ENCODE measurements at regions not wholly inside any gene's neighbourhood (a gene's known extent, or its start where the extent isn't known, plus 50 kb on each side); places are given as distances from the start of the nearest gene placed in this dataset.
"Not testable (repeated sequence)": the region's sequence is repeated elsewhere in the genome, so short reads cannot be mapped to it uniquely, and the experiment has no call there.

DNA sequence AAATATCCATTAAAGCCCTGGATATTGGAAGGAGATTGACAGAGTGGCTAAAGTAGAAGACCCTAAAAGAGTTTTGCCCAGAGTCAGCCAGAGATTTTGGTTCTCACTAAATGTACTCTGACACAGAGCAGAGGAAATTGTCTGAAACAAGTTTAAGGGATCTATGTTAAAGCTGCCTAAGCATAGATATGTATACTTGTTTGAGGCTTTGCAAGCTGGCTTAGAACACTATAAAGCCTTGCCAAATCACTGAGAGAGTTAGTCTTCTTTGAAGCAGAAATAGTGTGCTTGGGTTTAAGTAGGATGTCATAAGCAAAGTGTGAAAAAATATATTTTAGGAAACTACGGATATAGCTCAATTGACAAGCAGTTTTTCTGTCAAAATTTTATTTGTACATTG lies 653.5 kb downstream of the FSCB start:
- Mint-ChIP-seq H3K4me1 (ENCODE audit: low read depth in 2 of 2) (no peaks in the 10 kb centered on the region), H3K27ac (no peak overlapping the region), H3K36me3 (no peaks in the 10 kb centered on the region), H3K4me3 (no peak overlapping the region), H3K9me3 (peaks cover 17% of the 10 kb centered on the region), H3K27me3 (no peaks in the 10 kb centered on the region)
- no peak for DNase-seq (ENCODE audit: low spot score)
- no peak for ATAC-seq

DNA sequence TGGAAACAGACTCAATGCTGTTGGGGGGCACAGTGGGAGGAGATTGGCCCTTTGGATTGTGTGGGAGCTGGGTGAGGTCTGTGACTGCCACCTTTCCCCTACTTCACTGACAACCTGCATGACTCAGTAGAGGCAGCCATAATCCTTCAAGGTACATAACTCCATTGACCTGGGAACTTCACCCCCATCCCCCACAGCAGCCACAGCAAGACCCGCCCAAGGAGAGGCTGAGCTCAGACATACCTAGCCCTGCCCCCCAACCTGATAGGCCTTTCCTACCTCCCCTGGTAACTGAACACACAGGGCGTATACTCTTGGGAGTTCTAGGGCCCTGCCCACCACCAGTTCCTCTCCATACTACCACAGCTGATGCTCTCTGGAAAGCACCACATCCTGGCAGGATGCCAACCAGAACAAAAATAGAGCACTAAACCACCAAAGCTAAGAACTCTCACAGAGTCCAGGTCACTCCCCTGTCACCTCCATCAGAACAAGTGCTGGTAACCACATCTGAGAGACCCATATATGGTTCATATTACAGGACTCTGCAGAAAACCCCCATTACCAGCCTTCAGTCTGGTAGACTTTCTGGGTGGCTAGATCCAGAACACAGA lies 703.9 kb downstream of the FSCB start:
- peaks cover 26% of the 10 kb centered on the region for H3K36me3 Mint-ChIP-seq
- H3K4me3 Mint-ChIP-seq = no peak overlapping the region
- H3K27me3 Mint-ChIP-seq = no peaks in the 10 kb centered on the region
- no peak for DNase-seq (ENCODE audit: low spot score)
- H3K4me1 Mint-ChIP-seq (ENCODE audit: low read depth in 2 of 2) = peaks cover 0 to 9% of the 10 kb centered on the region in 2 donors
- H3K27ac Mint-ChIP-seq = no peak overlapping the region
- ATAC-seq = no peak
- H3K9me3 Mint-ChIP-seq = peaks cover 23% of the 10 kb centered on the region

DNA sequence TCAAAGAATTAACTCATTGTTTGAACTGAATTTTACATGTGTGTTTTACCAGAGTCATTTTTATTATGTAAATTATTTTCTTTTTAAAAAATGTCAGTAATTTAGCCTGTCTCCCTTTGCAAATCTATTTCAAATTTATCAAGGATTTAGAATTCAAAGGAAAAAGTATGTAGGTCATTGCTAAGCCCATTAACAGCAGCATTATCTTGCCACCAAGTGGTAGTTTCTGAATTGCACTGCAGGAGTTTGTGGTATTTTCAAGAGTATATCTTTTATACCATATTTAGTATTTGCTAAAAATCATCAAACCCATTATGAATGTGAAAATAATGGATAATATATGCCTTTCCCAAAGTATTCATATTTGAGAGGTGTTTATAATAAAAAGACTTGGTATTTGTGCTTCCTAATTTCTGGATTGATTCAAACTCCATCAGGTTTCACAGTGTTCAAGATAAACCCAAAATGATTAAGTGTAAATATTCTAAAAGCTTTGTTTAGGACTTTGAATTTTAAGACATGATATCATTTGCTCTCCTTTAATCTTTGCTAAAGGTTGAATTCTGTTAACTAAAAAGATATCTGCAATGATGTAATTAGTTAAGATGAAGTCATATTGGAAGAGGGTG lies 711.4 kb downstream of the FSCB start:
- Mint-ChIP-seq H3K27ac (no peak overlapping the region), H3K27me3 (no peaks in the 10 kb centered on the region), H3K9me3 (peaks cover 1% of the 10 kb centered on the region), H3K4me1 (ENCODE audit: low read depth in 2 of 2) (no peaks in the 10 kb centered on the region), H3K4me3 (no peak overlapping the region), H3K36me3 (no peaks in the 10 kb centered on the region)
- no peak for ATAC-seq
- no peak for DNase-seq (ENCODE audit: low spot score)

DNA sequence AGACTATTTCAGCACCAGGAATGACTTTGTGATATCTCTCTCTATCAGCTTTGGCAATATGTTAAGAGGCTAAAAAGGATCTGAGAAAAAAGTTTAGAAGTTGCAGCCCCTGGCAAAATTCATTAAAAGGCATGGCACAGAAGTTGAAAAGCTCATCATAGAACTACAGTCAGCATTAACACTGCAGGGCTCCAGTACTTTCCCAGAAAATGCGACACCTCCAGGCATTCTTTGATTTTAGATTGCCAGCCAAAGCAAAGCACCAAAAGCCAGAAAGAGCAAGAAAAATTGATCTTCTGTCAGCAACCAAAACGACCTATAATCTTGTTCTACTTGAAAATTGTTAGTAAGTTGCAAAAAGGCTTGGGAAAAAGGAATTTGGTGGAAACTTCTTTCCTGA lies 713.5 kb downstream of the FSCB start:
- no peak for DNase-seq (ENCODE audit: low spot score)
- no peaks in the 10 kb centered on the region for H3K36me3 Mint-ChIP-seq
- H3K9me3 Mint-ChIP-seq = no peaks in the 10 kb centered on the region
- no peak overlapping the region for H3K4me3 Mint-ChIP-seq
- no peaks in the 10 kb centered on the region for H3K27me3 Mint-ChIP-seq
- H3K27ac Mint-ChIP-seq = no peak overlapping the region
- no peak for ATAC-seq
- no peaks in the 10 kb centered on the region for H3K4me1 Mint-ChIP-seq (ENCODE audit: low read depth in 2 of 2)

DNA sequence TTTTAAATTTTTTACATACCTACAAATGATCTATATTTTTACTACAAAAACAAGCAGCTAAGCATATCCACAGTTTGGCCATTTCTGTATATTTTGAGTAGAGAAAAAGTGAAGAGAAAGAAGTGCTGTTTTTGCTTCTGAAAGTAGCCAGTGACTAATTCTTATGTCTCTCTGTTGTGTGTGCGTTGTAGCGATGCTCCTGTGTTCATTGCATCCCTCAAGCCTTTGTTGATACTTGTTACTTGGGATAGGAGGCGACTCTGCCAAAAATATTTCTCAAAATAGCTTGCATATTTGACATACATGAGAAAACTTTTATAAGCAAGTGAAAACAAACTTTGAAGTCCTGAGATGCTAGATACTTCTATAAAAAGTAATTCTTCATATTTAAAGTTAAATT lies 714.1 kb downstream of the FSCB start:
- Mint-ChIP-seq H3K27me3 (no peaks in the 10 kb centered on the region), H3K4me1 (ENCODE audit: low read depth in 2 of 2) (no peaks in the 10 kb centered on the region), H3K36me3 (no peaks in the 10 kb centered on the region), H3K27ac (no peak overlapping the region), H3K4me3 (no peak overlapping the region), H3K9me3 (no peaks in the 10 kb centered on the region)
- ATAC-seq = no peak
- DNase-seq (ENCODE audit: low spot score) = no peak

DNA sequence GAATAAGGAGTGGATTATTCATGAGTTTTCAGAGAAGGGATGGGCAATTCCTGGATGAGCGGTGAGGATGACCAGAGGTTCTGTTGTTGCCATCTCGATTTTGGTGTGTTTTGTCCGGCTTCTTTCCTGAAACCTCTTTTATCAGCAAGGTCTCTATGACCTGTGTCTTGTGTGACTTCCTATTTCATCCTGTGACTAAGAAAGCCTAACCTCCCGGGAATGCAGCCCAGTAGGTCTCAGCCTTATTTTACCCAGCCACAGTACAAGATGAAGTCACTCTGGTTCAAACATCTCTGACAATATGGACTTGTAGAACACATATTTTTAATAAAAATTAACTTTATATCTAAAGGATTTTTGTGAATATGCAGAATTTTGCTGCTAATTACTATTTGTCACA lies 716.4 kb downstream of the FSCB start:
- no peaks in the 10 kb centered on the region for H3K4me1 Mint-ChIP-seq (ENCODE audit: low read depth in 2 of 2)
- DNase-seq (ENCODE audit: low spot score) (no peak), ATAC-seq (no peak)
- no peak overlapping the region for H3K4me3 Mint-ChIP-seq
- no peaks in the 10 kb centered on the region for H3K27me3 Mint-ChIP-seq
- no peaks in the 10 kb centered on the region for H3K36me3 Mint-ChIP-seq
- no peak overlapping the region for H3K27ac Mint-ChIP-seq
- H3K9me3 Mint-ChIP-seq = no peaks in the 10 kb centered on the region

DNA sequence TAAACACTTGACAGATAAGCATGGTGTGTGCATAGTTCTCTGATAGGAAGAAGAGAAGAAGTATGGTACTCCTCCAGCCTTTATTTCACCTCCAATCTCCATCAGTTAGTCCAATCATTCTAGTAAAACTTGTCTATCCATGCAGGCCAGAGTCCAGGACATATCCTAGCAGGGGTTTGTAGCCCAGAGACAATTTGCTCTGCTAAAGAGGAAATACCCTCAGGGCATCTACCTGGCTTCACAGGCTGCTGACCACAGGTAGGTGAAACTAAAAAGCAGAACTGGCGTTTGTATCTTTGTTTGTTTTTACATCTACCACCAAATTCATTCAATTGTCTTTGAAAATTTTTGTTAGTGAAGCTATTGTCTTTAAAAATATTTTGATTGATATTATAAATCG lies 717.6 kb downstream of the FSCB start:
- no peaks in the 10 kb centered on the region for H3K9me3 Mint-ChIP-seq
- DNase-seq (ENCODE audit: low spot score) (no peak), ATAC-seq (no peak)
- no peaks in the 10 kb centered on the region for H3K4me1 Mint-ChIP-seq (ENCODE audit: low read depth in 2 of 2)
- H3K27ac Mint-ChIP-seq = no peak overlapping the region
- H3K27me3 Mint-ChIP-seq = no peaks in the 10 kb centered on the region
- no peaks in the 10 kb centered on the region for H3K36me3 Mint-ChIP-seq
- H3K4me3 Mint-ChIP-seq = no peak overlapping the region

DNA sequence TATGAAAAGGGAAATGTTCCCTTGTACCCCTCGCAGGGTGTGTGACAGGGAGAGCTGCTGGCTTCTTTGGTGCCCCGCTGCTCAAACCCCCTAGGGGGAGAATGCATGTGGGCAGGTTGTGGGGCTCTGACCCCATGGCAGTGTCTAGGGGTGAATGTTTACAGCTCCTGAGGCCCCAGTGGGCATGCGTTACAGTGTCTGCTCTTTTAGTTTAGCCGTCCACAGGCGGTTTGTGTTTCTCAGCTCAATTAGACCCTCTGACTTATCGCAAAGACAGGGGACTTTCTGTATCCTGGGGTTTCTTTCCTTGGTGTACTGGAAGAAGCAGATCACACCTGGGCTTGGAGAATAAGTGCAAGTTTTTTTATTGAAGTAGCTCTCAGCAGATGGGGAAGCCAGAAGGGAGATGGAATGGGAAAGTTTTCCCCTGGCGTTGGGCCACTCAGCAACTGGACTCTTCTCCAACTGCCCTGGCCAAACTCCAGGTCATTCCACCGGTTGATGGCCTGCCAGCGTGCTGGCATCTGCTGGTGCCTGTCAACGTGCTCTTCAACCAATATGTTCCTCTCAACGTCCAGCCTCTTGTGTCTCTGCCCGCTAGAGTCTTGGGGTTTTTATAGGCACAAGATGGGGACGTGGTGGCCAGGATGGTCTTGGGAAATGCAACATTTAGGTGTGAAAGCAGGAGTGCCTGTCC lies 720.9 kb downstream of the FSCB start:
- Mint-ChIP-seq H3K27ac (no peak overlapping the region), H3K36me3 (no peaks in the 10 kb centered on the region), H3K9me3 (peaks cover 3% of the 10 kb centered on the region), H3K4me3 (no peak overlapping the region), H3K4me1 (ENCODE audit: low read depth in 2 of 2) (no peaks in the 10 kb centered on the region), H3K27me3 (no peaks in the 10 kb centered on the region)
- no peak for DNase-seq (ENCODE audit: low spot score)
- ATAC-seq = no peak

DNA sequence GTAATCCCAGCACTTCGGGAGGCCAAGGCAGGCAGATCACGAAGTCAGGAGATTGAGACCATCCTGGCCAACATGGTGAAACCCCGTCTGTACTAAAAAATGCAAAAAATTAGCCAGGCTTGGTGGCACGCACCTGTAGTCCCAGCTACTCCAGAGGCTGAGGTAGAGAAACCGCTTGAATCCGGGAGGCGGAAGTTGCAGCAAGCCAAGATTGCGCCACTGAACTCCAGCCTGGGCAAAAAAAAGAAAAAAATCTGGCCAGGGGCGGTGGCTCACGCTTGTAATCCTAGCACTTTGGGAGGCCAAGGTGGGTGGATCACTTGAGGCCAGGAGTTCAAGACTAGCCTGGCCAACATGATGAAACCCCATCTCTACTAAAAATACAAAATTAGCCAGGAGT lies 722.7 kb downstream of the FSCB start:
- DNase-seq (ENCODE audit: low spot score); H3K36me3 Mint-ChIP-seq; H3K4me3 Mint-ChIP-seq; H3K4me1 Mint-ChIP-seq (ENCODE audit: low read depth in 2 of 2); H3K27ac Mint-ChIP-seq; ATAC-seq; H3K27me3 Mint-ChIP-seq: not testable (repeated sequence)
- H3K9me3 Mint-ChIP-seq = peaks cover 13% of the 10 kb centered on the region

DNA sequence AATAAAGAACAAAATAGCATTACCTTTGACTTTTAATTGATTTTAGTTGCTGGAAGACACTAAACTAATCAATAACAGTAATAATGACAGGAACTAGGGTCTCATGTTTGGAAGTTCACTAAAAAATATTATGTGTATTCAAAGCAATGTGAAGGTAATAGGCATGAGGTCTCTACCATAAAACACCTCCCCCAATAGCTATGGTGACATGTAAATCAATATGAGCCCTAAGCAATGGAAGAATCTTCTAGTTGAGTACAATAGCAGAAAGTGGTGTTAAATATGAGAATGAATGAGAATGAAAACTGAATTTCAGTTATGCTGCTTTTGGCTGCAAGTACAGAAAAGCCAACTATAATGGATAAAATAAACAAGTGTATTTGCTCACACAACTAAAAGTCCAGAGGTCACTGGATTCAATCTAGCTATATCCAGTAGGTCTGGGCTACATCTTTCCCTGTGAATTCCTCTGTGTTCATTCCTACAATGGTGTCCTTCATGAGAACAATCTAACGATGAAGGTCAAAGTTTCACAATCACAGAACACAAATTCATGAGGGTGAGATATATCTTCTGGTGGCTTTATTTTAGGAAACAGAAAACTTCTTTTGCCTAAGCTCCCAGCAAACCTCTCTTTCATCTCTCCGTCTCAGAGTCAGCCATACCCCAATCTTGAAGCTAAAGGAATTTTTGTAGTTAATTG lies 728.0 kb downstream of the FSCB start:
- Mint-ChIP-seq H3K9me3 (peaks cover 40% of the 10 kb centered on the region), H3K36me3 (peaks cover 14% of the 10 kb centered on the region), H3K4me3 (no peak overlapping the region), H3K4me1 (ENCODE audit: low read depth in 2 of 2) (no peaks in the 10 kb centered on the region), H3K27me3 (no peaks in the 10 kb centered on the region), H3K27ac (no peak overlapping the region)
- no peak for ATAC-seq
- DNase-seq (ENCODE audit: low spot score) = no peak

DNA sequence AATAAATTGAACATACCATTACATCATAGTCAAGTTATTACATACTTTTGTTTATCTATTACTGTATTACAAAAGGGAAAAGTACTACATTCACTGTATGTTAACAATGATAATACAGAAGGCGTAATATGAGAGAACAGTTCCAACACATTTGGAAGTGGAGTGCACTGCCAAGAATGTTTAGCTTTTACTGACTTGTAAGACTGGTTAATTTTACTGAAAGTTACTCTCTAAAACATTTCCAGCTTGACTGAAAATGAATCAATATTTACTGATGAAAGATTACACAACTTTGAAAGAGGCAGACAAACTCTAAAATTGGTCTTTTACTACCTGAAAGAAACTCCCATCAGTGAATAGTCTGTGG lies 728.5 kb downstream of the FSCB start:
- peaks cover 14% of the 10 kb centered on the region for H3K36me3 Mint-ChIP-seq
- no peaks in the 10 kb centered on the region for H3K27me3 Mint-ChIP-seq
- H3K4me1 Mint-ChIP-seq (ENCODE audit: low read depth in 2 of 2) = no peaks in the 10 kb centered on the region
- no peak for DNase-seq (ENCODE audit: low spot score)
- H3K9me3 Mint-ChIP-seq = peaks cover 40% of the 10 kb centered on the region
- no peak overlapping the region for H3K27ac Mint-ChIP-seq
- ATAC-seq = no peak
- H3K4me3 Mint-ChIP-seq = no peak overlapping the region

DNA sequence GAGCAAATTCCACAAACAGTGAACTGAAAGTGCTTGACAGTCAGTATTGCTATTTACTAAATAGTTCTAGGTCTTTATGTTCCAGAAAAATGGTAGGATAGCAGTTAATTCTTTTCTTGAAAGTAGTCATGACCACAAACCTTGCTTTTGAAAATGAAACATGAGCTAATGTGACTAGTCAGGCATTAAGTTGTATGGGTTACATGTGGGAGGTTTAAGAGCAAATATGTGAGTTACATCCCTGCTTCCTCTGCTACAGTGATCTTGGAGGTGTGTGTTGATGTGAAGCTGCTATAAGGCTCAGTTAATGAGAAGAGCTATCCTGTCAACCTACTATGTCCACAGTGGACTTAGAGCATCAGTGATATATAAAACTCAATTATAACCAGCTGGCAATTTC lies 741.6 kb downstream of the FSCB start:
- no peak overlapping the region for H3K4me3 Mint-ChIP-seq
- H3K36me3 Mint-ChIP-seq = no peaks in the 10 kb centered on the region
- H3K9me3 Mint-ChIP-seq = no peaks in the 10 kb centered on the region
- H3K27ac Mint-ChIP-seq = no peak overlapping the region
- ATAC-seq (no peak), DNase-seq (ENCODE audit: low spot score) (no peak)
- no peaks in the 10 kb centered on the region for H3K4me1 Mint-ChIP-seq (ENCODE audit: low read depth in 2 of 2)
- no peaks in the 10 kb centered on the region for H3K27me3 Mint-ChIP-seq

DNA sequence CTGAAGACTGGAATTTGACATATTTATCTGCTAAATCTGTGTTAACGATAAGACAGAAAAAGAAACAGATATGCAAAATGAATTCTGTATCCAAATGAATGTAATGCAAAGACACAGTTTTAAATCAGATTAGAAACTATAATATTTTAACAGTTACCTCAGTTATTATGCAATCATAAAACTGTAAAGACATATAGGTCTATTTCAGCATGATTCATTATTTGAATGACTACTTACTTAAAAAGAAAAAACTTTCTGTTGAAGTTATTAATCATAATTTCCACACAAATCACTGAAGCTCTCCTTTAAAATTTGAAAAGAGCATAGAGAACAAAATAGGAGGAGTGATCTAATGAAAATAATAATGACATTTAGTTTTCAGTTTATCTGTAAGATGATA lies 742.6 kb downstream of the FSCB start:
- H3K9me3 Mint-ChIP-seq = no peaks in the 10 kb centered on the region
- H3K4me1 Mint-ChIP-seq (ENCODE audit: low read depth in 2 of 2) = no peaks in the 10 kb centered on the region
- ATAC-seq = no peak

DNA sequence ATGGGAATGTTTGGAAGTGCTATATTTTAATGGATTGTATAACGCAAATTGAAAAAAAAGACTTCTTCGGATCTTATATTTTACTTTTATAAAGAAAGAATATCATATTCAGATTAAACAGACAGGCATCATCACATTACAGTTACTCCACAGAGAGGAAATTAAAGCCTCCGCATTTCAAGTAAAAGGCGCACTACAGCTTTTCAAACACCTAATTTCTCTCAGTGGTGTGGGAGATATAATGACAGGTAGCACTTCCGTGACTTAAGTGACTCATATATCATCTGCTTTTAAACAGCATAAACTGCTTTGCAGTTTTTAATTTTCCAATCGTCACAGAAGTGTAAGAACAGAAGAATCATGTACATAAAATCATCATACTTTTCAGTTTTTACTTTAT lies 751.4 kb downstream of the FSCB start:
- Mint-ChIP-seq H3K27me3 (no peaks in the 10 kb centered on the region), H3K36me3 (no peaks in the 10 kb centered on the region), H3K4me1 (ENCODE audit: low read depth in 2 of 2) (no peaks in the 10 kb centered on the region), H3K4me3 (no peak overlapping the region), H3K9me3 (peaks cover 13% of the 10 kb centered on the region), H3K27ac (no peak overlapping the region)
- no peak for DNase-seq (ENCODE audit: low spot score)
- ATAC-seq = no peak

More for the DNA sequence above, 742.6 kb downstream of the FSCB start:
- Mint-ChIP-seq H3K27me3 (no peaks in the 10 kb centered on the region), H3K27ac (no peak overlapping the region), H3K4me3 (no peak overlapping the region), H3K36me3 (no peaks in the 10 kb centered on the region)
- no peak for DNase-seq (ENCODE audit: low spot score)

Measured in natural killer cell treated with Interleukin-12 subunit alpha and Interleukin-12 subunit beta and Interleukin-15 and Interleukin-18, amount 100 ng/mL, for 72 hours (primary cell).